ENCODE measurements at regions not wholly inside any gene's neighbourhood (a gene's known extent, or its start where the extent isn't known, plus 50 kb on each side); places are given as distances from the start of the nearest gene placed in this dataset.

DNA sequence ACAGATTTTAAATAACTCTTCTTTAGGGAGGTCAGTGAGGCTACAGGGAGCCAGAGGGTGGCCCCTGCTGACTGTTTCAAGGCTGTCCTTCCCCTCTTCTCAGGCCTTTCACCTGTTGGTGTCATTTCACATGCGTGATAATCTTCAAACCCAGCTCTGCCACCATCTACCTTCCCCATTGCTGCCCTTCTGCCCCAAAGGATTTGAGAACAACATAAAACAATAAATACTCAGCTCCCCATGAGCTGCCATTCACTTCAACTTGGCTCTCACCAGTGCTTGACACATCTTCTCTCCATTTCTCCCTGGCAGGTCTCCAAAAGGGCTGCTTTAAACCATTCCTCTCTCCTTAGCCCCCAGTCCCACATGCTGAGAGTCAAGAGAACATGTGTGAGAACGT, 75.5 kb upstream of the PALM2AKAP2 start:
- Mint-ChIP-seq H3K4me3 (ENCODE audit: unreplicated experiment) (no peak overlapping the region), H3K9me3 (ENCODE audit: unreplicated experiment) (peaks cover 4% of the 10 kb centered on the region), H3K4me1 (ENCODE audit: unreplicated experiment) (peaks cover 32% of the 10 kb centered on the region), H3K27me3 (ENCODE audit: unreplicated experiment) (peaks cover 4% of the 10 kb centered on the region), H3K36me3 (ENCODE audit: unreplicated experiment) (no peaks in the 10 kb centered on the region), H3K27ac (ENCODE audit: unreplicated experiment) (no peak overlapping the region)
- no peak for TF ChIP-seq CTCF (IDR thresholded peaks at IDR 0.05)
- DNase-seq (ENCODE audit: extremely low spot score, unreplicated experiment) = no peak

DNA sequence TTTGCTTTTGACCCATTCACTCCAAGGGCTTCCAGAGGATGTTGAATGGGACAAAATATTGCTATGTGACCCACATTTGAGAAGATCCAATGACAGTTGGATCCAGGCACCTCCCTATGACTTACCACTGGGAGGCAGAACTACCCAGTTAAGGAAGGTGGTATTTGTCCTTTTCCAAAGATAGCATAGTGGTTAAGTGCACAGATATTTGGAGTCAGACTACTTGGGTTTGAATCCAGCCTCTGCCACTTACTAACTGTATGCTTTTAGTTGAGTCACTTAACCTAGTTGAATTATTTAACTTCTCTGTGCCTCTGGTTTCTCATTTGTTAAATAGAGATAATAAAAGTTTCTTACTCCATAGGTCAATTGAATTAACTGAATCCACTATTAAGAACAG, 74.5 kb upstream of the PALM2AKAP2 start:
- no peak for TF ChIP-seq CTCF (IDR thresholded peaks at IDR 0.05)
- peaks cover 4% of the 10 kb centered on the region for H3K27me3 Mint-ChIP-seq (ENCODE audit: unreplicated experiment)
- DNase-seq (ENCODE audit: extremely low spot score, unreplicated experiment) = no peak

DNA sequence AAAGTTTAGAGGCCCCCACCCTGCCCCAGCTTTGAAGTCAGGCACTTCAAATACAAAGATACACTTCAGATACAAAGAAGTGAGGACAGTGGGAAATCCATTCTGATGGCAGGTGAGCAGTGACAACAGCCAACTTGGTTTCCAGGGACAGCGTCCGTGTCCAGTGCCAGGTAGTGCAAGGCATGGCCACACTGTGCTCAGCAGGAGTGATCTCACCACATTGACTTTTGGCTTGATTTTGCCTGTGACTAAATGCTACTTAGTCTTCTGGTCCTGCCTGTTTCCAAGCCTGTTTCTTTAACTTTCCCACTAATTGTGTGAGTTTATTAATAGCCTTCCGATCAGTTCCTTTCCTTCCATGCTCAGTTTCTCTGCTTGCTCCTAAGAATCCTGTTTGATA, 72.6 kb upstream of the PALM2AKAP2 start:
- Mint-ChIP-seq H3K4me3 (ENCODE audit: unreplicated experiment) (no peak overlapping the region), H3K27ac (ENCODE audit: unreplicated experiment) (no peak overlapping the region), H3K36me3 (ENCODE audit: unreplicated experiment) (no peaks in the 10 kb centered on the region), H3K27me3 (ENCODE audit: unreplicated experiment) (peaks cover 4% of the 10 kb centered on the region), H3K4me1 (ENCODE audit: unreplicated experiment) (peaks cover 24% of the 10 kb centered on the region), H3K9me3 (ENCODE audit: unreplicated experiment) (no peaks in the 10 kb centered on the region)
- DNase-seq (ENCODE audit: extremely low spot score, unreplicated experiment) = no peak
- TF ChIP-seq CTCF (IDR thresholded peaks at IDR 0.05) = no peak

More for the DNA sequence above, 74.5 kb upstream of the PALM2AKAP2 start:
- no peak overlapping the region for H3K27ac Mint-ChIP-seq (ENCODE audit: unreplicated experiment)
- peaks cover 27% of the 10 kb centered on the region for H3K4me1 Mint-ChIP-seq (ENCODE audit: unreplicated experiment)
- no peak overlapping the region for H3K4me3 Mint-ChIP-seq (ENCODE audit: unreplicated experiment)
- H3K36me3 Mint-ChIP-seq (ENCODE audit: unreplicated experiment) = no peaks in the 10 kb centered on the region
- H3K9me3 Mint-ChIP-seq (ENCODE audit: unreplicated experiment) = no peaks in the 10 kb centered on the region

DNA sequence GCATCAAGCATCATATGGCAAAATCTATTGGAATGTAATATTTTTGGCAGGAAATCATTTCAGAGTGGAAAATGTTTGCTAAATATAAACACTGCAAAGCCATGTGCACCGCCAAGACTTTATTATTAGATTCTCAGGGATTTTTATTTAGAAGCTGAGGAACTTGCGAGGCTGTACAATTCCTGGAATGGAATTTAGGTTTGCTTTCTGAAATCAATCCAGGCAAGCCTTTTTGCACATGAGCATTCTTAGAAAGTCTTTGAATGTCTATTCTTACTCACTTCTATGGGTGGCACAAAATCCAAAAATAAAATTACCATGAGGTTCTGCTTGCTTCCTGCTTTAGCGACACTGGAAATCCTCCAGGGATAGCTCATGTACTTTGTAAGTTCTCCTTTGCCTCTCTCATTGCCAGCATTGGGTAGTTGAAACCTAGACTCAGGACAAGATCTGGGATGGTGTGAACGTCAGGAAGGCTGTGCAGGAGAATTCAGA, 71.5 kb upstream of the PALM2AKAP2 start:
- no peak overlapping the region for H3K4me3 Mint-ChIP-seq (ENCODE audit: unreplicated experiment)
- TF ChIP-seq CTCF (IDR thresholded peaks at IDR 0.05) = no peak
- no peaks in the 10 kb centered on the region for H3K36me3 Mint-ChIP-seq (ENCODE audit: unreplicated experiment)
- H3K27ac Mint-ChIP-seq (ENCODE audit: unreplicated experiment) = peak overlapping the region; percentile 14
- no peak for DNase-seq (ENCODE audit: extremely low spot score, unreplicated experiment)
- H3K4me1 Mint-ChIP-seq (ENCODE audit: unreplicated experiment) = peaks cover 24% of the 10 kb centered on the region
- peaks cover 4% of the 10 kb centered on the region for H3K27me3 Mint-ChIP-seq (ENCODE audit: unreplicated experiment)
- no peaks in the 10 kb centered on the region for H3K9me3 Mint-ChIP-seq (ENCODE audit: unreplicated experiment)

DNA sequence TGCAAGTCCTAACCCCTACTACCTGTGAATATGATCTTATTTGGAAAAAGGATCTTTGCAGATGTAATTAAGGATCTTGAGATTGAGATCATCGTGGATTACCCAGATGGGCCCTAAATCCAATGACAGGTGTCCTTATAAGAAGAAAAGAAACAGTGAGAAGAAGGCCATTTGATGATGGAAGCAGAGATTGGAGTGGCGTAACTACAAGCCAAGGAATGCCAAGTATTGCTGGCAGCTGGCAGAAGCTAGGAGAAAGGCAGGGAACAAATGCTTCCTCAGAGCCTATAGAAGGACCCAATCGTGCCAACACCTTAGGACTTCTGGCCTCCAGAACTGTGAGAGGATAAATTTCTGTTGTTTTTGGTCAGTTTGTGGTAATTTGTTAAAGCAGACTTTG, 70.1 kb upstream of the PALM2AKAP2 start:
- H3K27me3 Mint-ChIP-seq (ENCODE audit: unreplicated experiment) = peaks cover 10% of the 10 kb centered on the region
- TF ChIP-seq CTCF (IDR thresholded peaks at IDR 0.05) = no peak
- H3K36me3 Mint-ChIP-seq (ENCODE audit: unreplicated experiment) = no peaks in the 10 kb centered on the region
- DNase-seq (ENCODE audit: extremely low spot score, unreplicated experiment) = no peak
- no peak overlapping the region for H3K4me3 Mint-ChIP-seq (ENCODE audit: unreplicated experiment)
- peaks cover 17% of the 10 kb centered on the region for H3K4me1 Mint-ChIP-seq (ENCODE audit: unreplicated experiment)
- H3K27ac Mint-ChIP-seq (ENCODE audit: unreplicated experiment) = no peak overlapping the region
- no peaks in the 10 kb centered on the region for H3K9me3 Mint-ChIP-seq (ENCODE audit: unreplicated experiment)
